Glutamatergic neuron (in vitro differentiated cells): ENCODE measurements at regions not wholly inside any gene's neighbourhood (a gene's known extent, or its start where the extent isn't known, plus 50 kb on each side); places are given as distances from the start of the nearest gene placed in this dataset.
A peak's percentile ranks its signal among the peaks of the same experiment; 100 is the strongest.

Source experiments
- DNase-seq: peaks from one replicate; pipeline ENCODE4 v3.0.0; 2022
- H3K27ac Mint-ChIP-seq: one replicate; pipeline ENCODE4 v1.8.0; 2020; ENCODE audit warnings: mild to moderate bottlenecking, mixed read lengths, inconsistent platforms; ENCODE audit not compliant: unreplicated experiment
- H3K27me3 Mint-ChIP-seq: one replicate; pipeline ENCODE4 v1.8.0; 2020; ENCODE audit warnings: mild to moderate bottlenecking, moderate library complexity, mixed read lengths, inconsistent platforms; ENCODE audit not compliant: unreplicated experiment
- H3K36me3 Mint-ChIP-seq: one replicate; pipeline ENCODE4 v1.8.0; 2020; ENCODE audit warnings: mild to moderate bottlenecking, mixed read lengths, inconsistent platforms; ENCODE audit not compliant: unreplicated experiment
- H3K4me1 Mint-ChIP-seq: one replicate; pipeline ENCODE4 v1.8.0; 2020; ENCODE audit warnings: mild to moderate bottlenecking, low read depth, mixed read lengths, inconsistent platforms; ENCODE audit not compliant: unreplicated experiment
- H3K4me3 Mint-ChIP-seq: one replicate; pipeline ENCODE4 v1.8.0; 2020; ENCODE audit warnings: mild to moderate bottlenecking, mixed read lengths, inconsistent platforms; ENCODE audit not compliant: unreplicated experiment
- H3K9me3 Mint-ChIP-seq: one replicate; pipeline ENCODE4 v1.8.0; 2020; ENCODE audit warnings: mild to moderate bottlenecking, moderate library complexity, mixed read lengths, inconsistent platforms; ENCODE audit not compliant: unreplicated experiment
- CTCF ChIP-seq: fragments of 200-600 bp; sonication (generic); IDR thresholded peaks from one replicate; pipeline ENCODE4 v1.5.0; 2021; ENCODE audit not compliant: partially characterized antibody, unreplicated experiment

- Mint-ChIP-seq H3K4me3 (no peak overlapping the region), H3K27ac (no peak overlapping the region), H3K36me3 (no peaks in the 10 kb centered on the region), H3K4me1 (no peaks in the 10 kb centered on the region), H3K9me3 (no peaks in the 10 kb centered on the region), H3K27me3 (peaks cover 10% of the 10 kb centered on the region)
- DNase-seq, result no peak
- TF ChIP-seq CTCF, result no peak
Observed at GRCh38 chr12:107411792-107412535, 273.6 kb upstream of the PWP1 start.

DNA sequence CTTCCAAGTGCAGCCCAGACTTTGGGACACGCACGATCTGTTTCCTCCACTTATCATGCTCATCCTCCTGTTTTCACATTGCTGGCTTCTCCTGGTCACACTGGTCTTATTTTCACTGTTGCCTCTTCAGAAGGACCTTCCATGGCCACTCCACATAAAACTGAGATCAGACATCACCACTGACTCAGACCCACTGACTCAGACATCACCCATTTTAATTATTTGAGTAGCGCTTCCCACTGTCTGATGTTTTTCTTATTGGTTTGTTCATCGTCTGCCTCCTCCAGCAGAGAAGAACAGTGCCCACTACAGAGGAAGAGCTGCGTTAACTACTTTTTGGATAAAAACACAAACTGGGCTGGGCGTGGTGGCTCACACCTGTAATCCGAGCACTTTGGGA is 270.5 kb upstream of the PWP1 start:
- peaks cover 6% of the 10 kb centered on the region for H3K27me3 Mint-ChIP-seq
- H3K9me3 Mint-ChIP-seq, result peaks cover 7% of the 10 kb centered on the region
- H3K27ac Mint-ChIP-seq, result no peak overlapping the region
- H3K4me1 Mint-ChIP-seq, result peaks cover 2% of the 10 kb centered on the region
- no peak overlapping the region for H3K4me3 Mint-ChIP-seq
- DNase-seq, result no peak
- no peak for TF ChIP-seq CTCF
- no peaks in the 10 kb centered on the region for H3K36me3 Mint-ChIP-seq

- Mint-ChIP-seq H3K4me3 (no peak overlapping the region), H3K36me3 (no peaks in the 10 kb centered on the region), H3K27me3 (peaks cover 4% of the 10 kb centered on the region), H3K4me1 (peaks cover 2% of the 10 kb centered on the region), H3K27ac (no peak overlapping the region), H3K9me3 (peaks cover 9% of the 10 kb centered on the region)
- DNase-seq, result no peak
- no peak for TF ChIP-seq CTCF
Observed at GRCh38 chr12:107415834-107416233, 269.8 kb upstream of the PWP1 start.

DNA sequence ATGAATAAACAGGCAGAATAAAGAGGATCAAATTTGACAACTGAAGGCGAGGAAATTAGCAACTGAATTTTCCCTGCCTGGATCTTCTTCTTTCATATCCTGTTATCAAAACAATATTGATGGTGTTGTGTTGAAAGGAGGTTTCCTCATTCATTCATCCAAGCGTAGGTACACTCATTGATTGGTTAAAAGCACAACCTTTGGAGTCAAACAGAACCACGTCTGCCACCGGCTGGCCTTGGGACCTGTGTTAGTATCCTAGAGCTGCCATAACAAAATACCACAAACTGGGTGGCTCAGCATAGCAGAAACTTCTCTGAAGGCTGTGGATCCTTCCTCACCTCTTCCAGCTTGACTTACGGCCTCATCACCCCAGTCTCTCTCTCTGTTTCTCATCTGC is 268.6 kb upstream of the PWP1 start:
- Mint-ChIP-seq H3K27ac (no peak overlapping the region), H3K9me3 (peaks cover 9% of the 10 kb centered on the region), H3K27me3 (peaks cover 4% of the 10 kb centered on the region), H3K36me3 (no peaks in the 10 kb centered on the region), H3K4me3 (no peak overlapping the region), H3K4me1 (peaks cover 2% of the 10 kb centered on the region)
- no peak for DNase-seq
- no peak for TF ChIP-seq CTCF

DNA sequence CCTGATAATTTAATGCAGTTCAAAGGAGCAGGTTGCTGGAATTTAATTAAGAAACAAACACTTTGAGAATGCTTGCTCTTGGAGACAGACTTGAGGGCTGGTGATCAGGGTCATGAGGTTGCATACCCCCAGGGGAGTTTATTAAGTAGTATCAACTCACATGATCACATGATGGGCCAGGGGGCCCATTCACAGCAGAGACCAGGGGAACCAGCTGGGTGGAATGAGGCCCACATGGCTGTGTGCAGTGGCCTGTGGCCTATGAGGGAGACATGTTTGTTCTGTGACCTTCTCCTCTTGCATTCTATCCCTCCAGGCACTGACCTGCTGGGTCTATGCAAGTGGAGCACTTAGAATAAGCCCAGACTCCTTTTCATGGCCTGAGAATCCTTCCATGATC is 266.6 kb upstream of the PWP1 start:
- DNase-seq, result no peak
- Mint-ChIP-seq H3K4me1 (peaks cover 2% of the 10 kb centered on the region), H3K27ac (peak overlapping the region; percentile 34), H3K27me3 (peaks cover 4% of the 10 kb centered on the region), H3K36me3 (no peaks in the 10 kb centered on the region), H3K9me3 (peaks cover 9% of the 10 kb centered on the region), H3K4me3 (no peak overlapping the region)
- no peak for TF ChIP-seq CTCF
